HEK293T (cell line): ENCODE measurements at regions not wholly inside any gene's neighbourhood (a gene's known extent, or its start where the extent isn't known, plus 50 kb on each side); places are given as distances from the start of the nearest gene placed in this dataset.
"Not testable (repeated sequence)": the region's sequence is repeated elsewhere in the genome, so short reads cannot be mapped to it uniquely, and the experiment has no call there.

ENCODE experiments used
- CTCF ChIA-PET: fragments of 350-600 bp; formaldehyde crosslinking; extraction: SDS; loops from one replicate; lab custom pipeline; 2021; ENCODE audit warnings: antibody characterized with exemption, inconsistent platforms; lab: Yijun Ruan, JAX
- POLR2A ChIA-PET: fragments of 350-600 bp; formaldehyde crosslinking; extraction: SDS; loops from one replicate; lab custom pipeline; 2020; ENCODE audit warnings: antibody characterized with exemption, inconsistent platforms; lab: Yijun Ruan, JAX
- DNase-seq: peaks from one replicate; pipeline ENCODE4 v3.0.0; 2012; ENCODE audit warnings: mixed read lengths; ENCODE audit errors: extremely low spot score
- ARNT ChIP-seq: fragments of 450-650 bp; IDR thresholded peaks from 2 replicates; pipeline ENCODE4 v1.6.1; 2017; ENCODE audit warnings: mild to moderate bottlenecking
- BHLHE40 ChIP-seq: fragments of 450-650 bp; IDR thresholded peaks from 2 replicates; pipeline ENCODE4 v1.6.1; 2016; ENCODE audit warnings: mild to moderate bottlenecking, moderate library complexity, borderline replicate concordance
- CTBP1 ChIP-seq: fragments of 450-650 bp; IDR thresholded peaks from 2 replicates; pipeline ENCODE4 v1.6.1; 2016; ENCODE audit warnings: borderline replicate concordance
- ELF4 ChIP-seq: fragments of 450-650 bp; IDR thresholded peaks from 2 replicates; pipeline ENCODE4 v1.6.1; 2017; ENCODE audit warnings: antibody characterized with exemption
- FOXA1 ChIP-seq: fragments of 450-650 bp; IDR thresholded peaks from 2 replicates; pipeline ENCODE4 v1.6.1; 2016; ENCODE audit warnings: mild to moderate bottlenecking
- FOXK2 ChIP-seq: fragments of 450-650 bp; IDR thresholded peaks from 2 replicates; pipeline ENCODE4 v1.6.1; 2016; ENCODE audit warnings: mild to moderate bottlenecking
- FOXM1 ChIP-seq: fragments of 450-650 bp; IDR thresholded peaks from 2 replicates; pipeline ENCODE4 v1.6.1; 2017; ENCODE audit warnings: mild to moderate bottlenecking, borderline replicate concordance
- HDGF ChIP-seq: fragments of 450-650 bp; IDR thresholded peaks from 2 replicates; pipeline ENCODE4 v1.6.1; 2017; ENCODE audit warnings: antibody characterized with exemption, borderline replicate concordance
- L3MBTL2 ChIP-seq: fragments of 450-650 bp; conservative IDR thresholded peaks from 2 replicates; pipeline ENCODE4 v1.6.1; 2016; ENCODE audit warnings: mild to moderate bottlenecking
- LEF1 ChIP-seq: fragments of 450-650 bp; IDR thresholded peaks from 2 replicates; pipeline ENCODE4 v1.6.1; 2017; ENCODE audit warnings: mild to moderate bottlenecking, borderline replicate concordance
- NFRKB ChIP-seq: fragments of 450-650 bp; IDR thresholded peaks from 2 replicates; pipeline ENCODE4 v1.6.1; 2016; ENCODE audit warnings: mild to moderate bottlenecking, moderate library complexity
- PKNOX1 ChIP-seq: fragments of 450-650 bp; IDR thresholded peaks from 2 replicates; pipeline ENCODE4 v1.6.1; 2016
- SP1 ChIP-seq: fragments of 450-650 bp; IDR thresholded peaks from 2 replicates; pipeline ENCODE4 v1.6.1; 2017
- SUZ12 ChIP-seq: fragments of 450-650 bp; IDR thresholded peaks from 2 replicates; pipeline ENCODE4 v1.6.1; 2016; ENCODE audit warnings: mild to moderate bottlenecking
- TARDBP ChIP-seq: fragments of 450-650 bp; IDR thresholded peaks from 2 replicates; pipeline ENCODE4 v1.6.1; 2016
- ZNF384 ChIP-seq: fragments of 450-650 bp; IDR thresholded peaks from 2 replicates; pipeline ENCODE4 v1.6.1; 2016

- TF ChIP-seq ELF4 (no peak), FOXM1 (no peak), ZNF384 (no peak), CTBP1 (no peak), LEF1 (no peak), BHLHE40 (no peak), PKNOX1 (no peak), TARDBP (no peak), ARNT (no peak), FOXK2 (no peak), SUZ12 (no peak), SP1 (no peak)
- no peak for DNase-seq
- CTCF ChIA-PET, result no interaction called here
These were observed 96.9 kb upstream of the TARDBP start for GRCh38 chr1:10915594-10915993.

GRCh38 chr1:10916311-10916710 is 96.1 kb upstream of the TARDBP start:
- ChIA-PET POLR2A (no interaction called here), CTCF (no interaction called here)
- no peak for DNase-seq
- TF ChIP-seq PKNOX1 (no peak), TARDBP (no peak), NFRKB (no peak), CTBP1 (no peak), ARNT (no peak), SUZ12 (no peak), L3MBTL2 (no peak), FOXK2 (no peak), BHLHE40 (no peak)

More at GRCh38 chr1:10915594-10915993, 96.9 kb upstream of the TARDBP start:
- POLR2A ChIA-PET, result no interaction called here

- CTCF ChIA-PET, result no interaction called here
- no peak for DNase-seq
- POLR2A ChIA-PET, result no interaction called here
- TF ChIP-seq CTBP1, result no peak
- no peak for TF ChIP-seq FOXM1
- no peak for TF ChIP-seq HDGF
- TF ChIP-seq FOXK2, result no peak
- TF ChIP-seq BHLHE40, result no peak
- TF ChIP-seq ZNF384, result no peak
- TF ChIP-seq L3MBTL2, result no peak
- TF ChIP-seq FOXA1, result no peak
- no peak for TF ChIP-seq LEF1
- TF ChIP-seq TARDBP, result no peak
- TF ChIP-seq SUZ12, result no peak
- TF ChIP-seq SP1, result no peak
- no peak for TF ChIP-seq ELF4
- TF ChIP-seq ARNT, result no peak
- no peak for TF ChIP-seq NFRKB
These were observed 95.5 kb upstream of the TARDBP start for GRCh38 chr1:10916991-10917390.

GRCh38 chr1:10917513-10918454 is 94.7 kb upstream of the TARDBP start:
- no peak for DNase-seq
- TF ChIP-seq HDGF (no peak), ELF4 (no peak)
- ChIA-PET CTCF (interaction anchor here (0.7 kb wide), 1 partner anchor 44 kb away, joined by 3 read pairs; no protein-coding TSS in a partner anchor), POLR2A (no interaction called here)

- no peak for DNase-seq
- POLR2A ChIA-PET, result no interaction called here
- CTCF ChIA-PET, result interaction anchor here (0.7 kb wide), 1 partner anchor 45 kb away, joined by 3 read pairs; no protein-coding TSS in a partner anchor
- TF ChIP-seq BHLHE40 (no peak), NFRKB (no peak), HDGF (no peak), FOXA1 (no peak), L3MBTL2 (no peak), CTBP1 (no peak), ELF4 (no peak), LEF1 (no peak), PKNOX1 (no peak), TARDBP (no peak), SP1 (no peak), ZNF384 (no peak), FOXK2 (no peak), ARNT (no peak), FOXM1 (no peak), SUZ12 (no peak)
These were observed 93.9 kb upstream of the TARDBP start for GRCh38 chr1:10918531-10918930.

GRCh38 chr1:10920063-10920626 is 92.3 kb upstream of the TARDBP start:
- TF ChIP-seq L3MBTL2, result no peak
- TF ChIP-seq CTBP1, result no peak
- no peak for TF ChIP-seq HDGF
- TF ChIP-seq SUZ12, result no peak
- TF ChIP-seq TARDBP, result no peak
- no peak for TF ChIP-seq FOXA1
- no peak for TF ChIP-seq SP1
- no peak for TF ChIP-seq BHLHE40
- ChIA-PET CTCF (interaction anchor here (1.0 kb wide), 1 partner anchor 14 kb away, joined by 3 read pairs; no protein-coding TSS in a partner anchor), POLR2A (interaction anchor here (1.4 kb wide), 1 partner anchor 17 kb away, joined by 3 read pairs; no protein-coding TSS in a partner anchor)
- no peak for DNase-seq

GRCh38 chr1:10922315-10923060 is 90.0 kb upstream of the TARDBP start:
- POLR2A ChIA-PET, DNase-seq, CTCF ChIA-PET: not testable (repeated sequence)
